ENCODE measurements at regions not wholly inside any gene's neighbourhood (a gene's known extent, or its start where the extent isn't known, plus 50 kb on each side); places are given as distances from the start of the nearest gene placed in this dataset.

GRCh38 chr17:70804161-70804560, 634.8 kb downstream of the KCNJ2 start:
- TF ChIP-seq CTCF (IDR thresholded peaks at IDR 0.05; ENCODE audit: insufficient read depth, low read length) (no peak), POLR2AphosphoS5 (IDR thresholded peaks at IDR 0.05; ENCODE audit: low read depth) (no peak), REST (IDR thresholded peaks at IDR 0.05; ENCODE audit: insufficient replicate concordance, low read depth) (no peak)

All from HL-60 (cell line).